ENCODE measurements at regions not wholly inside any gene's neighbourhood (a gene's known extent, or its start where the extent isn't known, plus 50 kb on each side); places are given as distances from the start of the nearest gene placed in this dataset.

DNA sequence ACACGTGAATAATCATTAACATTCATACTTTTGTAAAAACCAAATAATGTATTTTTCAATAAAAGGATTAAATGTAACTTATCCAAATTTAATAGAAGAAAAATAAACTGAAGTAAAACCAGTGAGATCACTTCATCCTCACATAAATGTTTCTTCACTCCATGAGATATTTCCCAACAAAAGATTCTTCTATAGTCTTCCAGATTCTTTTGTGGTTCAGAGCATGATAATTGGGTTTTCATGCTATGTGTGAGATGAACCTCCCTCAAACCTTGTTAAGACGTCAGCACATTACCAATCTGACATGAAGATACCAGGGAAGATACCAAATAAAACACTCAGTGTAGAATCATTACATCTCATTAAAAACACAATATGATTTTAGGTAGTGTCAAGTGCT, 62.9 kb upstream of the OXGR1 start:
- TF ChIP-seq, protein P1, sequence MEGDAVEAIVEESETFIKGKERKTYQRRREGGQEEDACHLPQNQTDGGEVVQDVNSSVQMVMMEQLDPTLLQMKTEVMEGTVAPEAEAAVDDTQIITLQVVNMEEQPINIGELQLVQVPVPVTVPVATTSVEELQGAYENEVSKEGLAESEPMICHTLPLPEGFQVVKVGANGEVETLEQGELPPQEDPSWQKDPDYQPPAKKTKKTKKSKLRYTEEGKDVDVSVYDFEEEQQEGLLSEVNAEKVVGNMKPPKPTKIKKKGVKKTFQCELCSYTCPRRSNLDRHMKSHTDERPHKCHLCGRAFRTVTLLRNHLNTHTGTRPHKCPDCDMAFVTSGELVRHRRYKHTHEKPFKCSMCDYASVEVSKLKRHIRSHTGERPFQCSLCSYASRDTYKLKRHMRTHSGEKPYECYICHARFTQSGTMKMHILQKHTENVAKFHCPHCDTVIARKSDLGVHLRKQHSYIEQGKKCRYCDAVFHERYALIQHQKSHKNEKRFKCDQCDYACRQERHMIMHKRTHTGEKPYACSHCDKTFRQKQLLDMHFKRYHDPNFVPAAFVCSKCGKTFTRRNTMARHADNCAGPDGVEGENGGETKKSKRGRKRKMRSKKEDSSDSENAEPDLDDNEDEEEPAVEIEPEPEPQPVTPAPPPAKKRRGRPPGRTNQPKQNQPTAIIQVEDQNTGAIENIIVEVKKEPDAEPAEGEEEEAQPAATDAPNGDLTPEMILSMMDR (IDR thresholded peaks at IDR 0.05; ENCODE audit: low read depth, low read length): no peak
- H3K9me3 ChIP-seq (ENCODE audit: low read depth): no peaks in the 10 kb centered on the region
- H3K27me3 ChIP-seq: no peaks in the 10 kb centered on the region
- no peak overlapping the region for H3K27ac ChIP-seq
- no peaks in the 10 kb centered on the region for H3K4me1 ChIP-seq (ENCODE audit: low read depth)
- H3K4me3 ChIP-seq: no peak overlapping the region
- no peaks in the 10 kb centered on the region for H3K36me3 ChIP-seq
- DNase-seq (ENCODE audit: low read depth in 1 of 2, low spot score in 1 of 2): peak in 1 of 2 donors; percentile 46

DNA sequence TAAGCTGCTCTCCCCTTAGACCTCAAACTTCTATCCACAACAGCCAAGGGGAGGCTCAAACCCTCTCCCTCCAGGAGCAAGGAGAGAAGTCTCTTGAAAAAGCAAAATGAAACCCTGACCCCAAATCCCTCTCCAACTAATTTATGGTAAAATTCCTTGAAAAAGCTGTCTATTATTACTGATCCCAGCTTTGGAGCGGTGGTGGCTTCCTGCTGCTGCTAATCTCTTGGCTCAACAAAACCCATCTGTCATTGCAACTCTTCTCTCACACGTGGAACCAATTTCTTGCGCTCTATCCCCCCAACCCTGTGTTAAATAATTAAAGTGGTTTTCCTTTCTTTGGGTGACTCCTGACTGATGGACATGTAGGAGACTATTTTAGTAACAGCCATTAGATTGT, 64.1 kb upstream of the OXGR1 start:
- Histone ChIP-seq H3K4me3 (no peak overlapping the region), H3K9me3 (ENCODE audit: low read depth) (no peaks in the 10 kb centered on the region), H3K27ac (no peak overlapping the region), H3K27me3 (no peaks in the 10 kb centered on the region), H3K4me1 (ENCODE audit: low read depth) (no peaks in the 10 kb centered on the region), H3K36me3 (no peaks in the 10 kb centered on the region)
- no peak for DNase-seq (ENCODE audit: low read depth in 1 of 2, low spot score in 1 of 2)
- TF ChIP-seq, protein P1 (IDR thresholded peaks at IDR 0.05; ENCODE audit: low read depth, low read length): no peak

DNA sequence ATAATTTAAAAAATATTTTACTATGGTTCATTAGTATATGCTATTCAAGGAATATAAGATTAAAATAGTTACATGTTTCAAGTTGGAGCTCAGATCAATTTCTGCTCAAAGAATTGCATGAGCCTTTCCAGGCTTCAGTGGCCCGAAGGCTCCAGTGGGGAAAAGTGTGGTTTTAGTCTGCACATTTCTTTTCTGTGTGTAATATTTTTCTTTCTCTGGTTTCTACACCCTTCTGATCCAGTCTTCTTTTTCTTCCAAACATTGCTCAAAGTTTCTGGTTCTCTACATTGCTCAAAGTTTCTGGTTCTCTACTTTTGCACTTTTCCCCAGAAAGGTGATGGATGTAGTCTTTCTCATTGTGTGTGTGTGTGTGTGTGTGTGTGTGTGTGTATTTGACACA, 64.7 kb upstream of the OXGR1 start:
- Histone ChIP-seq H3K27ac (no peak overlapping the region), H3K9me3 (ENCODE audit: low read depth) (no peaks in the 10 kb centered on the region), H3K4me1 (ENCODE audit: low read depth) (no peaks in the 10 kb centered on the region), H3K4me3 (no peak overlapping the region), H3K36me3 (no peaks in the 10 kb centered on the region), H3K27me3 (no peaks in the 10 kb centered on the region)
- no peak for DNase-seq (ENCODE audit: low read depth in 1 of 2, low spot score in 1 of 2)
- TF ChIP-seq, protein P1 (IDR thresholded peaks at IDR 0.05; ENCODE audit: low read depth, low read length): no peak

DNA sequence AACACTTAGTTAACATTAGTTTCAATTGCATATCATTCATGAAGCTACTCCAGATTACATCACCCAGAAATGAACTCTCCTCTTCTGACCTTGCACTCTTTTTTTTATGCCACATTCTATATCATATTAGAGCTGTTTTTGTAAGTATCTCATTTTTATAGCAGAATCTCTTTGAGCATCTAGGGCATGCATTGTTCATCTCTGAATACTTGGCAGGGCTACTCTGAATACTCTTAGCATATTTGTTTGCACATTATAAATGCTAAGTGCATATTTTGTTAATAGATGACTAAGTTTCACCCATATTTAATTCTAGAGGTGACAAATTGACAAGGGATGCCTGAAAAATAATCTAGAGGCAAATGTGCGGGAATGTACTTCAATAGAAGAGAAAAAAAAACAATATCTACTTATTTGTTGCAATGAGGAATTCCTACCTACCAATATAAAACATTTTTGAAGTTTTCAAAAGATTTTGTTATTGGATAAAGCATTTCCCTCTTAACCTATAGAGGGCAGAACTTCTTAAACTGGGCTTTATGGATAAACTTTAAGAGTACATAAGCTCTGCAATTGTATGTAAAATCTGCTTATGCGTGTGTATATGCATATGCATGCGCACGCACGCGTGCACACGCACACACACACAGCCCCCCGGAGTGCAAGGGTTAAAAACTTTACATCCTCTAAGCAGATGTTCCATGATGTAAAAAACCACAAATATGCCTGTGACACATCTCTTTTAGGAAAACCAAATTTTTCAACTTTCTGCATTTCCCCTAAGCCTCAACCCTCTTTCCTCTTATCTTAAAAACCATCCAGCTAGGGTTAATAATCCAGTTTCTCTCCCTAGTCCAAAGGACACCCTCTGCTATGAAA, 73.0 kb upstream of the OXGR1 start:
- Histone ChIP-seq H3K4me3 (no peak overlapping the region), H3K9me3 (ENCODE audit: low read depth) (no peaks in the 10 kb centered on the region), H3K27me3 (no peaks in the 10 kb centered on the region), H3K36me3 (no peaks in the 10 kb centered on the region), H3K27ac (no peak overlapping the region), H3K4me1 (ENCODE audit: low read depth) (no peaks in the 10 kb centered on the region)
- DNase-seq (ENCODE audit: low read depth in 1 of 2, low spot score in 1 of 2): peak in 1 of 2 donors; percentile 51
- TF ChIP-seq, protein P1 (IDR thresholded peaks at IDR 0.05; ENCODE audit: low read depth, low read length): peak; percentile 27

DNA sequence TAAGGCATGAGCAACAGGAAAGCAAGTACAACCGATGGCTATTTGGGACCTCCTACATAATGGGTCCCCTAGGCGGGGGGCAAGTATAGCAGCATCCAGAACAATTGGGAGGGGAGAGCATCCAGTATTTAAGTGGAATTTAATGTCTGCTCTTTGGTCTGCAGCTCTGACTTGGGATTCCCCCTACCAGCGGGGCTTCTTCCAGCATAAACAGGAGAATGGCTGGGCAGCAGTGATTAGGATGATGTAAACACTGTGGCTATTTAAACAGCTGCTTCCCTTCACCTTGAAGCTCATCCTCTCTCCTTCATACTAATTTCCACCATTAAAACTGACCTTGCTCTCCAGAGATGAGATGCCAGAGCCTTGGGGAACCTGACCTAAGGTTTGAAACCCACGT, 73.9 kb upstream of the OXGR1 start:
- Histone ChIP-seq H3K4me3 (no peak overlapping the region), H3K27me3 (no peaks in the 10 kb centered on the region), H3K4me1 (ENCODE audit: low read depth) (no peaks in the 10 kb centered on the region), H3K27ac (no peak overlapping the region), H3K36me3 (no peaks in the 10 kb centered on the region), H3K9me3 (ENCODE audit: low read depth) (no peaks in the 10 kb centered on the region)
- DNase-seq (ENCODE audit: low read depth in 1 of 2, low spot score in 1 of 2): peak in 1 of 2 donors; percentile 22
- TF ChIP-seq, protein P1 (IDR thresholded peaks at IDR 0.05; ENCODE audit: low read depth, low read length): no peak
